Epithelial cell of esophagus (primary cell): ENCODE measurements at regions not wholly inside any gene's neighbourhood (a gene's known extent, or its start where the extent isn't known, plus 50 kb on each side); places are given as distances from the start of the nearest gene placed in this dataset.
A peak's percentile ranks its signal among the peaks of the same experiment; 100 is the strongest.

Experiments
- DNase-seq: peaks from one replicate; pipeline ENCODE4 v3.0.0; 2010; ENCODE audit warnings: low read depth
- H3K4me3 ChIP-seq: 2 replicates; pipeline ENCODE4 v1.5.1; 2011; ENCODE audit warnings: mild to moderate bottlenecking, low read length, control low read depth
- TF ChIP-seq, protein P1 (sequence below): IDR thresholded peaks from 2 replicates; pipeline ENCODE4 v1.5.1; 2011; ENCODE audit warnings: low read depth, mild to moderate bottlenecking, low read length, control low read depth, inconsistent platforms; ENCODE audit not compliant: insufficient read depth; ENCODE audit errors: missing control alignments

DNA sequence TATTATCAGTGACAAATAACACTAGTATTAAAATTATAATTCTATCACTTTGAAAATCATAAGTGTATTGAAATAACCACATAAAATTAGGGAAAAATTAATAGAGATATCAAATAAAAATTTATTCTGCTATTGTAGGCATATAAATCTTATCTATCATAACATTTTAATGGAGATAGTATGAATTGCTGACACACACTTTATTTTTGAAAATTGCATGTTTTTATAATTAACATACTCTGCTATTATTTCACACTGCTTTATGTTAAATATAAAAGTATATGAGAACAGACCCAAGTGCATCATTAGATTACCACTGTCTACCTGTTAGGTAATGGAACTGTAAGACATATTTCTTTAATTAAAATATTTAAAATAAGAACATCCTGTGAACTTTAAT lies 2150.2 kb downstream of the ARAP2 start:
- TF ChIP-seq, protein P1, sequence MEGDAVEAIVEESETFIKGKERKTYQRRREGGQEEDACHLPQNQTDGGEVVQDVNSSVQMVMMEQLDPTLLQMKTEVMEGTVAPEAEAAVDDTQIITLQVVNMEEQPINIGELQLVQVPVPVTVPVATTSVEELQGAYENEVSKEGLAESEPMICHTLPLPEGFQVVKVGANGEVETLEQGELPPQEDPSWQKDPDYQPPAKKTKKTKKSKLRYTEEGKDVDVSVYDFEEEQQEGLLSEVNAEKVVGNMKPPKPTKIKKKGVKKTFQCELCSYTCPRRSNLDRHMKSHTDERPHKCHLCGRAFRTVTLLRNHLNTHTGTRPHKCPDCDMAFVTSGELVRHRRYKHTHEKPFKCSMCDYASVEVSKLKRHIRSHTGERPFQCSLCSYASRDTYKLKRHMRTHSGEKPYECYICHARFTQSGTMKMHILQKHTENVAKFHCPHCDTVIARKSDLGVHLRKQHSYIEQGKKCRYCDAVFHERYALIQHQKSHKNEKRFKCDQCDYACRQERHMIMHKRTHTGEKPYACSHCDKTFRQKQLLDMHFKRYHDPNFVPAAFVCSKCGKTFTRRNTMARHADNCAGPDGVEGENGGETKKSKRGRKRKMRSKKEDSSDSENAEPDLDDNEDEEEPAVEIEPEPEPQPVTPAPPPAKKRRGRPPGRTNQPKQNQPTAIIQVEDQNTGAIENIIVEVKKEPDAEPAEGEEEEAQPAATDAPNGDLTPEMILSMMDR = no peak
- no peak overlapping the region for H3K4me3 ChIP-seq
- no peak for DNase-seq

- no peak overlapping the region for H3K4me3 ChIP-seq
- DNase-seq = peak; percentile 61
- TF ChIP-seq, protein P1 = no peak
These were observed 2139.0 kb downstream of the ARAP2 start for GRCh38 chr4:34105311-34105710.

- DNase-seq = no peak
- TF ChIP-seq, protein P1 = no peak
- no peak overlapping the region for H3K4me3 ChIP-seq
These were observed 2135.9 kb downstream of the ARAP2 start for GRCh38 chr4:34108391-34108790.

DNA sequence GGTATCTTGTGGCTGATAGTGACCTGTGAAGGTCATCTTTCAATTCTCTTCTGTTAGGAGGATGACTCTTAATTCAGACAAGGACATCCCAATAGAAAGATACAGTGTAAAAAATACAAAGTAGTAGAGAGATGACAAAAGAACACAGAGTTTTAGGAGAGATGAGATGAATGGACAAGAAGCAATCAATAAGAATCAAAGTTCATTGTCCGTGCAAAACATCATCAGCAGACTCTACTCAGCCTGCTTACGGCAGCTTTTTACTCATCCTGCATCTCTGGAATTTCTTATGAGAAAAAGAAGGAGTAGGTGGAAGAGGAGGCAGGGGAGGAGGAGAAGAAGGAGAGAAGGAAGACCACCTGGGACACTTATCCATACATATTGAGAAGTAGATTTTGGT lies 2131.7 kb downstream of the ARAP2 start:
- DNase-seq = no peak
- no peak overlapping the region for H3K4me3 ChIP-seq
- TF ChIP-seq, protein P1 = no peak

DNA sequence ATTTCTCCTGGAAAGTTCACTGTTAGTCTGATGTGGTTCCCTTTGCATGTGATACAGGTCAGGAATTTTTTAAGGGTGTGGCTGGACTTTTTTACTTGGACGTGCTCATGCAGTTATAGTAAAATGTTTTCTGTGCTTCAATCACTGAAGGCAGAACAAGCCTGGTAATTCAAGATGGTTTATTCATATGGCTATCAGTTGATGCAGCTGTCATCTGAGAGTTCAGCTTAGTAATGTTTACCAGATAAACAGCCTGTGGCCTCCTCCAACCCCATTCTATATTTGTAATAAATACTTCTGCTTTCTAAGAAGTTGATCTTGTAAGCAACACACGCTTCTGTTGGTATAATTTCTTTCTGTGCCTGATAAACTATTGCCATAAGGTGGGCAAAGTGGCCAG lies 2105.9 kb downstream of the ARAP2 start:
- H3K4me3 ChIP-seq = no peak overlapping the region
- TF ChIP-seq, protein P1 = no peak
- DNase-seq = no peak

DNA sequence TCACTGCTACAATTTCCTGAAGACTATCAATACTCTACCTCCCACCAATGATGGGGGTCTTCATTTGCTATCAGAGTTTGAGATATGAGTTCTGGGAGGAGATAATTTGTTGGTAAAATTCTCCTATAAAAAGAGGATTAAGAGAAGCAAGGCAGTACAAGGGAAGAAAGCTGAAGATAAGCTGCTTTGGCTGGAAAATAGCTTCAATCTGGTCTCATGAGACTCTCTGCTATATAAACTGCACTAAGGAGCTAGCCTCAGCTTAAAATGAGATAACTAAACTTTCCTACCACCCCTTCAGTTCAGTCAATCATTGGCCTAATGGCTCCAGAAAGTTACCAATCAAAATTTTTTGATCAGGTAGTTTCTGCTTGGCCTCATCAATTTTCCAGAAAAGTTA lies 2105.0 kb downstream of the ARAP2 start:
- TF ChIP-seq, protein P1 = no peak
- DNase-seq = no peak
- H3K4me3 ChIP-seq = no peak overlapping the region

DNA sequence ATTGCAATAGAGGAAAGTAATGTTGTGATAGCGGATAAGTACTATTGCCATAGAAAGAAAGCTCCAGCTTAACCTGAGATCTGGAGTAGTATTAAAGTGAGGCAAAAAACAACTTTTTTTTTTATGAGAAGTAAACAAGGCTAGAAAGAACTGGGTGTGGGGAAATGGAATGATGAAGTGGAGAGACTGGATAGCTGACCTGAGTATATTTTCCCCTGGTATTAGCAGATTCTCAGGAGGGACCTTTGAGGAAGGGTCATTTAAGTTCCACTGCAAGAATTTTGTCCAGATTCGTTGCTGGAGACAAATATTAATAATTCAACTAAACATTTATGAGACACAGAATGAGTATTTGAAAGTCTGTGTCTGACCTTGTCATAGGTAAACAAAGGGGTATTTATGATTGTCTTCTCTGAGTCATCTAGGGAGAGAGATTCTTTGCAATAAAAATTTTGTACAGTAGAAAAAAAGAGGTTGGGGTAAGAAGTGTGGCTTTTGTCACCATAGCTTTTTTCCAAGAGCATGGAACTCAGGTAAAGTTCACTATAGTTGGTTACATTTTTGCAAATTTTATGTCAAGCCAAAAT lies 2095.9 kb downstream of the ARAP2 start:
- DNase-seq = peak; percentile 30
- no peak overlapping the region for H3K4me3 ChIP-seq
- TF ChIP-seq, protein P1 = no peak
